Progenitor cell of endocrine pancreas (in vitro differentiated cells): ENCODE measurements at regions not wholly inside any gene's neighbourhood (a gene's known extent, or its start where the extent isn't known, plus 50 kb on each side); places are given as distances from the start of the nearest gene placed in this dataset.

ENCODE experiments used
- DNase-seq: peaks from one replicate; pipeline ENCODE4 v3.0.0; 2021; ENCODE audit warnings: low spot score; ENCODE audit not compliant: unreplicated experiment
- H3K27ac Mint-ChIP-seq: 2 replicates; pipeline ENCODE4 v1.8.0; 2021; ENCODE audit warnings: mild to moderate bottlenecking, moderate library complexity, mixed read lengths
- H3K27me3 Mint-ChIP-seq: 2 replicates; pipeline ENCODE4 v1.8.0; 2021; ENCODE audit warnings: mixed read lengths
- H3K36me3 Mint-ChIP-seq: 2 replicates; pipeline ENCODE4 v1.8.0; 2022; ENCODE audit warnings: mixed read lengths; ENCODE audit not compliant: insufficient read depth
- H3K4me1 Mint-ChIP-seq: 2 replicates; pipeline ENCODE4 v1.8.0; 2021; ENCODE audit warnings: low read depth, mixed read lengths
- H3K4me3 Mint-ChIP-seq: 2 replicates; pipeline ENCODE4 v1.8.0; 2021; ENCODE audit warnings: low read depth, mild to moderate bottlenecking, moderate library complexity, mixed read lengths
- H3K9me3 Mint-ChIP-seq: 2 replicates; pipeline ENCODE4 v1.8.0; 2021; ENCODE audit warnings: low read depth, mixed read lengths
- TF ChIP-seq, protein P1 (sequence below): fragments of 200-600 bp; sonication (generic); IDR thresholded peaks from one replicate; pipeline ENCODE4 v1.5.0; 2021; ENCODE audit warnings: antibody characterized with exemption, mild to moderate bottlenecking; ENCODE audit not compliant: unreplicated experiment

DNA sequence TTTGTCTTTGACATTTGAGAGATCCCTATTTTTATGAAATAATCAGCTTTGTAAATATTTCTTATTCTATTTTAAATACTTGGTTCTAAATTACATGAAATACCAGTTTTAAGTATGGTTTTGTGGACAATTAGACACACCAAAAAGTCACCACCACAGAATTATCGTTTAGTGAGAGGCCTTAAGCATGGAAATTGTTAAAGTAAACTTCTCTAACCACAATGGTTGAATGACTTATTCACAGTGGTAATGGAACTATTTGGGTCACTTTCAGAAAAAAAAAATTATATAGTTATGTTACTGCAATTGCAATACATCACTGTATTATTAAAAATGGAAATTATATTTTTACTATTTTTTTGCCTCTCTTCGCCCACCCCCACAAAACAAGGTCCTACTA is 1252.5 kb downstream of the EFNA5 start:
- Mint-ChIP-seq H3K9me3 (no peaks in the 10 kb centered on the region), H3K27me3 (peaks cover 3% of the 10 kb centered on the region)

DNA sequence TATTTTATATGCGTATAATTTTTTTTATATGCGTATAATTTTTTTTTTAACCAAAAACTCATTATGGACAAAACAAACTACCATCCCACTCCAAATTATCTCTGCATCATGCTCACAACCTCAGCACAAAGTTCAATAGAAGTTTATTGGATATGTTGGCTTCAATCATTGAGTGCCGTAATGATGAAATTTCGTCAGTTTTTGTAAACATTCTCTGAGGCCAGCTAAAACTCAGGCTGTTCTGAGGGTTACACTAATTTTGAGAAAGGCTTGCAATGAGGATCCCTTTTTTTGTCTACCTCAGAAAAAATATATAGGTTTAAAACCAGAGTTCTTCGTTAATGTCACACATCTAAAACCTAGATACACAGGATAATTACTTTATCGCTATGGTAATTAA is 1253.2 kb downstream of the EFNA5 start:
- H3K4me1 Mint-ChIP-seq = no peaks in the 10 kb centered on the region
- H3K36me3 Mint-ChIP-seq = no peaks in the 10 kb centered on the region
- no peaks in the 10 kb centered on the region for H3K9me3 Mint-ChIP-seq
- TF ChIP-seq, protein P1, sequence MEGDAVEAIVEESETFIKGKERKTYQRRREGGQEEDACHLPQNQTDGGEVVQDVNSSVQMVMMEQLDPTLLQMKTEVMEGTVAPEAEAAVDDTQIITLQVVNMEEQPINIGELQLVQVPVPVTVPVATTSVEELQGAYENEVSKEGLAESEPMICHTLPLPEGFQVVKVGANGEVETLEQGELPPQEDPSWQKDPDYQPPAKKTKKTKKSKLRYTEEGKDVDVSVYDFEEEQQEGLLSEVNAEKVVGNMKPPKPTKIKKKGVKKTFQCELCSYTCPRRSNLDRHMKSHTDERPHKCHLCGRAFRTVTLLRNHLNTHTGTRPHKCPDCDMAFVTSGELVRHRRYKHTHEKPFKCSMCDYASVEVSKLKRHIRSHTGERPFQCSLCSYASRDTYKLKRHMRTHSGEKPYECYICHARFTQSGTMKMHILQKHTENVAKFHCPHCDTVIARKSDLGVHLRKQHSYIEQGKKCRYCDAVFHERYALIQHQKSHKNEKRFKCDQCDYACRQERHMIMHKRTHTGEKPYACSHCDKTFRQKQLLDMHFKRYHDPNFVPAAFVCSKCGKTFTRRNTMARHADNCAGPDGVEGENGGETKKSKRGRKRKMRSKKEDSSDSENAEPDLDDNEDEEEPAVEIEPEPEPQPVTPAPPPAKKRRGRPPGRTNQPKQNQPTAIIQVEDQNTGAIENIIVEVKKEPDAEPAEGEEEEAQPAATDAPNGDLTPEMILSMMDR = no peak
- H3K4me3 Mint-ChIP-seq = no peak overlapping the region
- no peak for DNase-seq
- H3K27ac Mint-ChIP-seq = no peak overlapping the region
- peaks cover 3% of the 10 kb centered on the region for H3K27me3 Mint-ChIP-seq

More for the DNA sequence above, 1252.5 kb downstream of the EFNA5 start:
- no peak overlapping the region for H3K4me3 Mint-ChIP-seq
- TF ChIP-seq, protein P1 = no peak
- H3K4me1 Mint-ChIP-seq = no peaks in the 10 kb centered on the region
- no peak for DNase-seq
- H3K36me3 Mint-ChIP-seq = no peaks in the 10 kb centered on the region
- H3K27ac Mint-ChIP-seq = no peak overlapping the region

DNA sequence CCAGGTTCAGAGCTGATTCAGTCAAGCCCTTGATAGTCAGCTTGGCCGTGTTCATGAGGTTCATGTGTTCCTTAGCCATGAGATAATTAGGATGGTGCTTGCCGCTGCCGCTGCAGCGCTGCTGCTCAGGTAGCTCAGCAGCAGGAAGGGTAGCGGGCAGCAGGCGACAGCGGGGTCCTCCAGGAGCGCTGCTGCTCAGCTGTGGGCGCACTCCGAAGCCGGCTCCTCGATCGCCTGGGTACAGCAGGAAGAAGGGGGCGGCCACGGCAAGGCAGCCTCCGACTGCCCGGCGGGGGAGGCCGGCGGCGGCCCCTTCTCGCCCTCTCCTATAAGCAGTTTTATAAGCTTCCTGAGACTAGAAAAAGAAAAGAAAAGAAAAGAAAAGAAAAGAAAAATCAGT is 1253.6 kb downstream of the EFNA5 start:
- Mint-ChIP-seq H3K27me3 (peaks cover 3% of the 10 kb centered on the region), H3K4me1 (no peaks in the 10 kb centered on the region), H3K9me3 (no peaks in the 10 kb centered on the region), H3K36me3 (no peaks in the 10 kb centered on the region), H3K27ac (no peak overlapping the region), H3K4me3 (no peak overlapping the region)
- TF ChIP-seq, protein P1 = no peak
- DNase-seq = no peak

DNA sequence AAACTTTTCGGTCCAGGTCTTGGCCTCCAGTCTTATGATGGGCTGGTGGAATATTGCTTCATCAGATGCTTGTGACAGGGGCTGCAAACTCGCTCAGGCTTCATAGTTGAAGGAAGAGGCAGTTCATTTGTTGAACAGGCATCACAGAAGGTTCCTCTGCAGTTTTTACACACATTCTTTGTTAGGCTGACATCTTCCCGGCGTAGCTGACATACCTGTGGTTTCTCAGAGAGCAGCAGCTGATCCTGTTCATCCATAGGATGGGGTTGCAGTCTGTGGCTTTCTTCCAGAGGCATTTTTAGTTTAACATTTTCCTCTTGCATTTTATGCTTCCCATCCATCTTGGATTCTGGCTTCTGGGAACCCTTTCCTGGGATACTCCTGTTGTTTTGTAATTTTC is 1255.2 kb downstream of the EFNA5 start:
- TF ChIP-seq, protein P1 = no peak
- DNase-seq = no peak
- Mint-ChIP-seq H3K4me1 (no peaks in the 10 kb centered on the region), H3K27me3 (peaks cover 3% of the 10 kb centered on the region), H3K4me3 (no peak overlapping the region), H3K9me3 (no peaks in the 10 kb centered on the region), H3K36me3 (no peaks in the 10 kb centered on the region), H3K27ac (no peak overlapping the region)

DNA sequence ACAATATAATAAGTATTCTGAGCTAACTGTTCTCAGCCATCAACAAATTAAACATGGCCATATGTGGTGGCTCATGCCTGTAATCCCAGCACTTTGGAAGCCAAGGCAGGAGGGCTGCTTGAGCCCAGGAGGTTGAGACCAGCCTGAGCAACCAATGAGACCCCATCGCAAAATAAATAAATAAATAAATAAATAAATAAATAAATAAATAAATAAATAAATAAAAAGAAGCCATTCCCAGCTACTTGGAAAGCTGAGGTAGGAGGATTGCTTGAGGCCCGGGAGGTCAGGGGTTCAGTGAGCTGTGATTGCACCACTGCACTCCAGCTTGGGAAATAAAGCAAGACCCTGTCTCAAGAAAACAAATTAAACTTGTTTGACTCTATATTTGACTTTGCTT is 1256.4 kb downstream of the EFNA5 start:
- no peak for DNase-seq
- Mint-ChIP-seq H3K36me3 (no peaks in the 10 kb centered on the region), H3K4me3 (no peak overlapping the region), H3K4me1 (no peaks in the 10 kb centered on the region), H3K27me3 (peaks cover 3% of the 10 kb centered on the region), H3K27ac (no peak overlapping the region), H3K9me3 (no peaks in the 10 kb centered on the region)
- TF ChIP-seq, protein P1 = no peak
